Stimulated activated memory B cell treated with anti-CD40 and anti-IgM and Interleukin-4, amounts not matched to agents 10 μg/mL and 1 μg/mL and 100 μg/mL, for 72 hours (primary cell): ENCODE measurements at regions not wholly inside any gene's neighbourhood (a gene's known extent, or its start where the extent isn't known, plus 50 kb on each side); places are given as distances from the start of the nearest gene placed in this dataset.

Source experiments
- ATAC-seq: fragments of 150-1000 bp; cut with Tn5 transposase; 2 replicates; pipeline ENCODE4 v1.10.0; 2021
- H3K27ac Mint-ChIP-seq: one replicate; pipeline ENCODE4 v1.8.0; 2022; ENCODE audit warnings: mild to moderate bottlenecking, mixed read lengths
- H3K27me3 Mint-ChIP-seq: one replicate; pipeline ENCODE4 v1.8.0; 2022; ENCODE audit warnings: mixed read lengths
- H3K36me3 Mint-ChIP-seq: one replicate; pipeline ENCODE4 v1.8.0; 2022; ENCODE audit warnings: mixed read lengths
- H3K4me1 Mint-ChIP-seq: one replicate; pipeline ENCODE4 v1.8.0; 2022; ENCODE audit warnings: mixed read lengths
- H3K4me3 Mint-ChIP-seq: one replicate; pipeline ENCODE4 v1.8.0; 2022; ENCODE audit warnings: mild to moderate bottlenecking, moderate library complexity, mixed read lengths
- H3K9me3 Mint-ChIP-seq: one replicate; pipeline ENCODE4 v1.8.0; 2022; ENCODE audit warnings: mixed read lengths

DNA sequence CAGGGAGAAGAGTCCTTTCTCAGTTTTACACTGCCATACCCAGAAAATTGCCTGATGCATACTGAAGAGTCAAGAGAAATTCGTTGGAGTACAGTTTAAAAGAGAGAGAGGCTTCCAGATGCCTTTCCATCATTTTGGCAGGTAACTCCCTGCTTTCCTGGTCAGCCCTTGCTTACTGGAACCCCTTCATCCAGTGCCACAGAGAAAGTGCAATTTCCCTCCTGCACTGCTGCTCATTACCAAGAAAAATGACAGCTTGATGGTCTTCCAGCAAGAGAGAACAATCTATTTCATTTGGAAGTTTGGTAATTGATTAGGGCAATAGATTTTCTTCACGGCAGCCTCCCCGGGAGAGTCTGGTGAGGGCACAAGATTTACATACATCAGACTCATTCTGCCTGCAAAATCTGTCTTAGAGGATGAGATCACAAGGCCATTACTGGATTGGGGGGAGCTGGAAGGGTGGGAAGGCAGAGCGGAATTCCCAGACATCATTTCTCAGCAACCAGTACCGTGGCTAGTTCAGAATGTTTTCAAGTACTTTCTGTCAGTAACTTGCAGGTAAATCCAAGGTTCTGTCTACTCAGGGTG lies 102.8 kb upstream of the SLC14A2 start:
- H3K4me1 Mint-ChIP-seq = no peaks in the 10 kb centered on the region
- H3K36me3 Mint-ChIP-seq = no peaks in the 10 kb centered on the region
- no peak for ATAC-seq
- H3K9me3 Mint-ChIP-seq = peaks cover 9% of the 10 kb centered on the region
- H3K27me3 Mint-ChIP-seq = peaks cover 16% of the 10 kb centered on the region
- no peak overlapping the region for H3K4me3 Mint-ChIP-seq
- H3K27ac Mint-ChIP-seq = no peak overlapping the region

DNA sequence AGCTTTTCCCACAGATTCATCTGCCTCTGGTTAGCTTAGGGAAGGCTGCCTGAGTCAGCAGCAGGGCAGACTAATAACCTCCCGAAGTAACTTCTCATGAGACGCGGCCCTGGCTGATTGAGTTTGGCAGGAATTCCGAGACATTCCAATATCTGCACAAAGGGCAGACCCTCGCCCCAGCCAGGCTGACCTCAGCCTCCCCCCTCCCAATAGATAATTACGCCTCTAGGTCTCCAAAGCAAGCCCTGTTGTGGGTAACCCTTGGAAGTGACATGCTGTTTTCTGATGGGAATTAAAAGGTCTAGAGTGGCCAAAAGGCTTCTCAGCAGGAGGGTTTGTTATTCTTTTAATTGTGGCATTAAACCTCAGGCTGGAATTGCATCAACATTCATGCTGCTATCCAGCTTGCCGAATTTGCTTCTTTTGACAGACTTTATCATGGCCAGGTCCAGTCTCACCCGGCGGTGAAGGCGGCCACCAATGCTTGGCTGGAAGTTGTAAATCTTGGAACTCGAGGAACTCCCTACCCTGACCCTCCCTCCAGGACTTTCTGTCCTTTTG lies 98.0 kb upstream of the SLC14A2 start:
- no peak overlapping the region for H3K27ac Mint-ChIP-seq
- H3K27me3 Mint-ChIP-seq = peaks cover 8% of the 10 kb centered on the region
- peaks cover 3% of the 10 kb centered on the region for H3K9me3 Mint-ChIP-seq
- H3K36me3 Mint-ChIP-seq = no peaks in the 10 kb centered on the region
- no peak for ATAC-seq
- H3K4me3 Mint-ChIP-seq = no peak overlapping the region
- H3K4me1 Mint-ChIP-seq = peaks cover 10% of the 10 kb centered on the region

DNA sequence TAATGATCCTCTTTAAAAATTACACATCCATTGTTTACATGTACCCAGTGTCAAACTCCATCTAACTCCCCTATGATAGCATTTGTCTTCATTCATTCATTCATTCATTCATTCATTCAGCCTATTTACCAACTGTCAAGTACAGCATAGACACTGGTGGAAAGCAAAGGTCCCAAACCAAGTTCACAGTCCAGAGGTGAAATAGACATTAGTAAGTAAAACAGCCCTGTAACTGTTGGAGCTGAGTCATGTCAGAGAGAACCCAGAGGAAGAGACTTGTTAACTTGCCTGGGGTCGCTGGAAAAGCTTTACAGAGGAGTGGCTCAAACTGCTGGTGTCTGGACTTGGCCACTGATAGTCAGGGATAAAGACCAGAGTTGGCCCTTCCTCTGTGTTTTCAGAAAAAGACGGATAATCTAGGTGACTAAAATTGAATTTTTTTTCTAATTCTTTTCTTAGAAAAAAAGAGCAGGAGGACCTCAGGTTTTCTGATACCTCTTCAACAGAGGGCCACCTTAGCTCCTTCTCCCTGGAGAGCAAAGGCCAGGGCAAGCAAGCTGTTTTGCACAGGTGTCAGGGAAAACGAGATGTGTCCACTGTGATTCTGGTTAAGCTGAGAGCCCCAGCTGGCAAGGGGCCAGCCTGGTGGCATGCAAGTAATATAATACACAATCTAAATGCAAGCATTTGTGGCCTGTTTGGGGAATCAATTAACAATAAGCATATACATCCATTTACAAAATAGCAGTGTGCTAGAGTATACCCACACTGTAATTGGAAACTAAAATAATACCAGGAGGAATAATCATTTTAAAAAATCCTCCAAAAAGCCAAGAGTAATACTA lies 96.7 kb upstream of the SLC14A2 start:
- H3K27ac Mint-ChIP-seq = no peak overlapping the region
- H3K4me3 Mint-ChIP-seq = no peak overlapping the region
- H3K9me3 Mint-ChIP-seq = peaks cover 3% of the 10 kb centered on the region
- no peaks in the 10 kb centered on the region for H3K36me3 Mint-ChIP-seq
- ATAC-seq = no peak
- H3K4me1 Mint-ChIP-seq = peaks cover 10% of the 10 kb centered on the region
- H3K27me3 Mint-ChIP-seq = peaks cover 12% of the 10 kb centered on the region

DNA sequence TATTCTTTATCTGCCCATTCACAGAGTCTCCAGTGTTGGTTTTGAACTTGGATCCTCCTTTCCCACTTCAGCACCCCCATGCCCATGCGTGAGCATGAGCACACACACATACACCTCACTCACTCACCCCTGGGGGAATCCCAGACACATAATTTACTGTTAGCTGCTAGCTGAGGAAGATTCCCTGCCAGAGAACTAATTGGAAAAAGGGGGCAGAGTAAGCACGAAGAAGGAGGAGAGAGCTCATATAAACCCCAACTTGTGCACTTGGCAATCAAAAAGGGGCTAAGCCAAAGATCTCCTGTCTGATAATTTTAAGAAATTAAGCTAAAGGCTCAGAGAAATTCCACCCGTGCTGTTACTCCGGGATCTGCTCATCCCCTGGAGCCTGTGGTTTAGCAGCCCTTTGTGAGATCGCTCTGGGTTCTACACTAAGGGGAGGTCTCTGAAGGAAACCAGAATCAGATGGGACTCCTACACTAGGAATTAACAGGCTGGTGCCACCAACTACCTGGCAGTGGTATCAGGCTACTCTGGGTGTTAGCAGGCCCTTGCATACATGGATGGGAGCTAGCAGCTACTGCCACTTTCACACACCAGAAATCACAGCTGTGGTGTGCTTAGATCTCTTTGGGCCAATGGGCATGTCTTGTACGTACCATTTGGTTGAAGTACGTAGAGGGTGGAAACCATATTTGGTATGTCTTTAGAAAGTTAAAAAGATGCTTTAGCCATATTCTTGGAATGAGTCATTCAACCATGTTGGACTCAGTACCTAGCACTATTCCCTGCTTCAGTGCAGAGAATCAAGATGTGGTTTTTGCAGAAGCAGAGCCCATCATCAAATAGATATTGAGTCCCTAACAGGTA lies 95.6 kb upstream of the SLC14A2 start:
- Mint-ChIP-seq H3K36me3 (no peaks in the 10 kb centered on the region), H3K27me3 (peaks cover 17% of the 10 kb centered on the region), H3K9me3 (no peaks in the 10 kb centered on the region), H3K27ac (no peak overlapping the region), H3K4me1 (peaks cover 10% of the 10 kb centered on the region), H3K4me3 (no peak overlapping the region)
- no peak for ATAC-seq

DNA sequence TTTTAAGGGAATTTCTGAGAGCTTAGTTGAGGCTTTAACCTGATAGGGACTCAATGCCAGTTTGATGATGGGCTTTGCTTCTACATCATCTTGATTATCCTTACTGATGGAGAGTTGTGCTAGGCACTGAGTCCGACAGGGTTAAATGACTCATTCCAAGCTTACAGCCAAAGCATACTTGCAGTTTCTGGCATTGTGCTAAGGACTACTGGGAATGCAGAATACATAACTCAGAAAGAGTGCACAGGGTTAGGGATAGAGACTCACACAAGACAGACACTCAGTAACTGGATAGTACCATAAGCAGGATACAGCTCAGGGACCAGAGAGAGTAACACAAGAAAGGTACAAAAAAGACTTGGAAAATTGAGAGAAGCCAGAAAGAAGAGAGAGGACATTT lies 94.1 kb upstream of the SLC14A2 start:
- Mint-ChIP-seq H3K36me3 (no peaks in the 10 kb centered on the region), H3K4me1 (peaks cover 10% of the 10 kb centered on the region), H3K4me3 (no peak overlapping the region), H3K9me3 (no peaks in the 10 kb centered on the region), H3K27ac (no peak overlapping the region), H3K27me3 (peaks cover 13% of the 10 kb centered on the region)
- ATAC-seq = no peak

DNA sequence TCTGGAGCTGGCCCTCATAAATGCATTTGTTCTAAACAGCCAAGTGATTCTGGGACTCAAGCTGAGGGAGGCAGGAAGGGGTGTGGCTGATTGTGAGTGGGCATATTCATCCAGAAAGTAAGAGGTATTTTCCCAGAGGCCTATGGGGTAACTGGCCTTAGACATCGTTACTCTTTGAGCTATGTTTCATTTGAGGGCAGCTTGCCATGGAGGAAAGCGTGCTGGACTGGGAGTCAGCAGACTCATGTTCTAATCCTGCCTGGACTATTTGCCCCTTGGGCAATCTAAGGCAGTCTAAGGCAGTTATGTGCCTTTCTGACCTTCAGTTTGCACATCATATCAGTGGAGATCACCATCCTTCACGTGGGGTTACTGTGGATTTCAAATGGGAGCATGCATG lies 93.5 kb upstream of the SLC14A2 start:
- Mint-ChIP-seq H3K36me3 (no peaks in the 10 kb centered on the region), H3K4me3 (no peak overlapping the region), H3K4me1 (peaks cover 16% of the 10 kb centered on the region), H3K27me3 (peaks cover 9% of the 10 kb centered on the region), H3K27ac (no peak overlapping the region), H3K9me3 (no peaks in the 10 kb centered on the region)
- peak; percentile 40 for ATAC-seq

DNA sequence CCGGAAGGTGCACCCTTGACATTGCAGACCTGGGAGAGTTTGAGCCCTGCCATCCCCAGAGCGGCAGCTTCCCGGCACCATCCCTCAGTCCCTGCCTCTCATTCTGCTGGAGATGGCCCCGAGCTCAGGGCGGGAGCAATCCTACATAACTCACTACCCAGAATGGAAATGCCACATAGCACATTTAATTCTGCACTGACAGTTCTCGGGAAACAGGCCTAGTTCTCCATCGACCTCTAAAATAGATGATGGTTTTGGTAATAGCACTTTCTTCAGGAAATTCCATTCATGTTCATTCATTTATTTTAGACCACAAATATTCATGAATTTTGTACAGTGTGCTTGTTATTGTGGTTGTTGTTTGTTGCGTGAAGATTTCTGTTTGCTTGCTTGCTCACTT lies 92.9 kb upstream of the SLC14A2 start:
- H3K36me3 Mint-ChIP-seq = no peaks in the 10 kb centered on the region
- H3K27me3 Mint-ChIP-seq = peaks cover 9% of the 10 kb centered on the region
- no peak overlapping the region for H3K27ac Mint-ChIP-seq
- no peak for ATAC-seq
- no peaks in the 10 kb centered on the region for H3K9me3 Mint-ChIP-seq
- no peak overlapping the region for H3K4me3 Mint-ChIP-seq
- H3K4me1 Mint-ChIP-seq = peaks cover 16% of the 10 kb centered on the region

DNA sequence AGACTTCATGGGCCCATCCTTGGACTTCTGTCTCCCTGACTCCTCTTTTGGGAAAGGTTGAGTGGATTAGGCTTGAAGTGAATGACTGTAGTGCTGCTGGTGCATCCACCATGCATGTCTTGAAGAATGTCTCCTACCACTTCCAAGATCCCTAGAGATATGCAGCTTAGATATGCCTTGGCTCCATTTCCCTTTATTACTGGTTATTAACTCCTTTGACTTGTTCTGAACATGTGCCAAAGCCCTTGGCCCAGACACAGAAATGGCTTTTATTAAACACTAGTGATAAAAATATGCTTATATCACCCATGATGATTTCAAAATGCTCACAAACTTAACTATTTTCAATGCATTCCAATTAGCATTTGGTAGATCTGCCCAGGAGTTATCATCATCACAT lies 90.0 kb upstream of the SLC14A2 start:
- Mint-ChIP-seq H3K9me3 (no peaks in the 10 kb centered on the region), H3K27ac (no peak overlapping the region), H3K4me1 (peaks cover 16% of the 10 kb centered on the region), H3K4me3 (no peak overlapping the region), H3K27me3 (peaks cover 9% of the 10 kb centered on the region), H3K36me3 (no peaks in the 10 kb centered on the region)
- no peak for ATAC-seq

DNA sequence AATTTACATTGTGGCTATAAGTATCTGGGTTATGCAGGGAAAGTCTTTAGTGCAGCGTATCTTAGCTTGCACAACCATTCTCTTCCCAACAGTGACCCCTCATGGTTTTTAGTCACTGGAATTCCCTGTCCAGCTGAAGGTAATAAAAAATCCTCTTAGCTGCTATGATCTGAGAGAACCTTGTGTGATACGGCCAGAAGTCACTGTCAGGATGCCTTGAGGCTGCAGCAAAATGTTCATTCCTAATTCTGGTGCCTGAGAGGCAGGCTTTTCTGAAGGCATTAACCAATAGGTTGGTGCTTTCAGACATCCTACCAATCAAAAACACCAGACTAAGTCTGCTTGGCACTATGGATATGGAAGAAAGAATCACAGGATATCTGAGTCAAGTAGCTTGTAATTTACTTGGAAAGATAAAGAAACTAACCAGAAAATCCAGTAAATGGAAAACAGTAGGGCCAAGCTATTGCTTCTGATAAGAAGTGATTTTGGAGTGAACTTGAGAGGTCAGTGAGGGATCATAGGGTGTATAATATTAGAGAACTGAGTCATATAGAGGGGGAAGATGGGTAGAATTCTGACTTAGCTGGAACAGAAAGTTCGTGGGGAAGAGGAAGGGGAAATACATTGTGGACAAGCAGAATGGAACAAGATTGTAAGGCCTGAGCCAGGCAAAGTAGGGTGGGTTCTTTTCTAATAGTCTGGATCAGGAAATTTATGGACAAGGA lies 89.0 kb upstream of the SLC14A2 start:
- H3K27me3 Mint-ChIP-seq = peaks cover 9% of the 10 kb centered on the region
- no peak overlapping the region for H3K27ac Mint-ChIP-seq
- H3K36me3 Mint-ChIP-seq = no peaks in the 10 kb centered on the region
- H3K4me1 Mint-ChIP-seq = peaks cover 14% of the 10 kb centered on the region
- H3K4me3 Mint-ChIP-seq = no peak overlapping the region
- no peak for ATAC-seq
- H3K9me3 Mint-ChIP-seq = no peaks in the 10 kb centered on the region

DNA sequence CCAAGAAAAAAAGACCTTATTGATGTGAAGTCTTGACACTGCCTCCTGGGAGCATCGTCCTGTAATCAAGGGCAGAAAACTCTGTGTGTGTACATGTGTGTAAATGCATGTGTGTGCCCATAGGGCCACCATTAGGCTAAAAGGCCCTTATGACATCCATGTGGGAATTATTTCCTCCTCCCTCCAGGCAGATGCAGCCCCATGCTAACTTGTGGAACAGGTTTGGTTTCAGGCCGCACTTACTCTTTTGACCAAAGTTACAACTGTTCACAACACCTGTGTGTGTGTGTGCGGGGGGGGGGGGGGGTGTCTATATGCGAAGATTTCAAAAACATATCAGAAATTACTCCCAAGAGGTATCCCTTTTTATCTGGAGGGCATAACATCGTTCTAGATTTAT lies 87.4 kb upstream of the SLC14A2 start:
- Mint-ChIP-seq H3K27me3 (peaks cover 9% of the 10 kb centered on the region), H3K4me3 (no peak overlapping the region), H3K9me3 (peaks cover 3% of the 10 kb centered on the region), H3K4me1 (peaks cover 7% of the 10 kb centered on the region), H3K27ac (no peak overlapping the region), H3K36me3 (no peaks in the 10 kb centered on the region)
- no peak for ATAC-seq

DNA sequence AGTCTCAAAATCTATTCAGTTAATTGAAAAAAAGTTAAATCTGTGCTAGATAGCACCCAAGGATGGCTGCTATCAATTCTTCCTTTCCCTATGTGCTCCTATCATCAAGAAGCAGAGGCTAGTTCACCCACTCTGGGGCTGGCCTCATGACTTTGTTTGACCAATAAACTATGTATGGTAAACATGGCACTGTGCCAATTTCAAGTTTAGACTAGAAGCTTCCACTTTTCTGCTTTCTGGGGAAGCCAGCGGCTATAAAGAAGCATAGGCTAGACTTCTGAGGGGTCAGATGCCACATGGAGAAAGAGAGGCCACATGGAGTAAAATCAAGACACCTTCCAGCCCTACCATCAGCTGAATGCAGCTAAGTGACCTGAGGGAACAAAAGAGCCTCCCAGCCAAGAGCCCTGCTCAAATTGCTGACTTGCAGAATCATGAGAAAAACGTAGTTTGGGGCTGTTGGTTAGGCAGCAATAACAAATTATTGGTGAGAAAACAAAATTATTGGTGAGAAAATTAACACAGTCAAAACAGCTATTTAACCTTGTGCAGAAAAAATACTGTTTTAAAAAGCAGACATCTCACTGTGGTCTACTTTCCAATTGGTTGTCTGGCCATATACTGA lies 86.5 kb upstream of the SLC14A2 start:
- Mint-ChIP-seq H3K36me3 (no peaks in the 10 kb centered on the region), H3K27me3 (peaks cover 2% of the 10 kb centered on the region)
- ATAC-seq = no peak

DNA sequence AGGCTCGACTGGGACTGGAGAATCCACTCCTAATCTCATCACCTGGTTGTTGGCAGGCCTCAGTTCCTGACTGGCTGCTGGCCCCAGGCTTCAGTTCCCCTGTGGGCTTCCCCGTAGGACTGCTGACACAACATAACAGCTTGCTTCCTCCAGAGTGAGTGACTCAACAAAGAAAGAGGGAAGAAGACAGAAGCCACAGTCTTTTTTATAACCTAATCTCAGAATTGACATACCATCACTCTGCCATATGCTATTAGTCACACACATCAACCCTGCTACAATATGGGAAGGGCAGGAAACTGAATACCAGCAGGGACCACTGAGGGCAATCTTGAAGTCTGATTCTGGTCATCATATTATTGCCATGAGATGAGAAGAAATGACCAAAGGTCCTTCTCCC lies 76.8 kb upstream of the SLC14A2 start:
- ATAC-seq = no peak
- no peak overlapping the region for H3K27ac Mint-ChIP-seq
- H3K4me3 Mint-ChIP-seq = no peak overlapping the region
- peaks cover 12% of the 10 kb centered on the region for H3K9me3 Mint-ChIP-seq
- H3K36me3 Mint-ChIP-seq = no peaks in the 10 kb centered on the region
- H3K27me3 Mint-ChIP-seq = peaks cover 6% of the 10 kb centered on the region
- no peaks in the 10 kb centered on the region for H3K4me1 Mint-ChIP-seq

More for the DNA sequence above, 86.5 kb upstream of the SLC14A2 start:
- peaks cover 3% of the 10 kb centered on the region for H3K9me3 Mint-ChIP-seq
- H3K4me3 Mint-ChIP-seq = no peak overlapping the region
- H3K27ac Mint-ChIP-seq = no peak overlapping the region
- peaks cover 7% of the 10 kb centered on the region for H3K4me1 Mint-ChIP-seq

DNA sequence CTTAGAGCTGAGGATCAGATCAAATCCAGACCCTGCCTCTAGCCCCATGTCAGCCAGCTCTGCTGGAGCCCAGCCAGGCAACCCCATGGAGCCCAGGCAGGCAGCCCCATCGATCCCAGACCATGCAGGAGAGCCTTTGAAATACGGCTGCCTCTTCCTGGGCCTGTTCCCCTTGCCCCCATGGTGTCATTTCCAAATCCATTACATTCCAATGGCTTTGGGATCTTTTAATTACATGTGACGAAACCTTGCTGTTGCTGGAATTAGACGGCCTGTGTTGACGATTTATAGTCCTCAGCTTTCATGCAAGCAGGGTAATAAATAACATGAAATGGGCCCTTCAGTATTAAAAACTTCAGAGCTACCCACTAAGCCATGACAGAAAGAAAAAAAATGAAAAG lies 75.8 kb upstream of the SLC14A2 start:
- Mint-ChIP-seq H3K9me3 (peaks cover 12% of the 10 kb centered on the region), H3K36me3 (no peaks in the 10 kb centered on the region), H3K27me3 (peaks cover 13% of the 10 kb centered on the region), H3K4me1 (no peaks in the 10 kb centered on the region), H3K4me3 (no peak overlapping the region), H3K27ac (no peak overlapping the region)
- no peak for ATAC-seq

DNA sequence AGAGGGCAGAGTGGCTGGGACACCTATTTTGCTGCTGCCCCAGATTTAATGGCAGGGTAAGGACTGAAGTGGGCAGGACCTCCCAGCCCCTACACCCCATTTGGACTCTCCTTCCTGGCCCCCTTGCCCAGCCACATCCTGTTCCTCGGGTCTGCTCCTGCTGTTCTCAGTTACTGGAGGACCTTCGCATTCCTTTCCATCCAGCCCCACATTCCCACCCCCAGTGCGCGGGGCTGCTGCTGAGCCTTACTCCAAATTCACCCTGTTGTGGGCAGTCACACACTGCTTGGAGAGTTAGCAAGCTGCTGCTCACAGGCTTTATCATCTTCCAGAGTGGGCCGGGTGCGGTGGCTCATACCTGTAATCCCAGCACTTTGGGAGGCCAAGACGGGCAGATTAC lies 75.2 kb upstream of the SLC14A2 start:
- Mint-ChIP-seq H3K27me3 (peaks cover 13% of the 10 kb centered on the region), H3K4me3 (no peak overlapping the region), H3K4me1 (no peaks in the 10 kb centered on the region), H3K9me3 (peaks cover 12% of the 10 kb centered on the region), H3K27ac (no peak overlapping the region), H3K36me3 (no peaks in the 10 kb centered on the region)
- ATAC-seq = no peak
